OCI-LY3 (cell line): ENCODE measurements at regions not wholly inside any gene's neighbourhood (a gene's known extent, or its start where the extent isn't known, plus 50 kb on each side); places are given as distances from the start of the nearest gene placed in this dataset.

Experiments used
- CTCF ChIP-seq: fragments of 200-600, 300-600 bp; sonication (generic); IDR thresholded peaks from 2 replicates; pipeline ENCODE4 v1.5.1; 2014; ENCODE audit warnings: antibody characterized with exemption, low read length, low read depth
- EZH2phosphoT487 ChIP-seq: fragments of 200-600 bp; shearing (Covaris generic); IDR thresholded peaks from 2 replicates; pipeline ENCODE4 v1.6.1; 2018; ENCODE audit warnings: antibody characterized with exemption, mixed run types, low read depth

GRCh38 chr3:168834558-168834957, 738.8 kb upstream of the GOLIM4 start:
- TF ChIP-seq CTCF = no peak
- TF ChIP-seq EZH2phosphoT487 = no peak
